HG03025 (cell line): ENCODE measurements at regions not wholly inside any gene's neighbourhood (a gene's known extent, or its start where the extent isn't known, plus 50 kb on each side); places are given as distances from the start of the nearest gene placed in this dataset.

Source experiments
- ATAC-seq: cut with Tn5 transposase; IDR thresholded peaks from one replicate; pipeline ENCODE4 v1.9.1; 2021; ENCODE audit warnings: mild to moderate bottlenecking, moderate library complexity; ENCODE audit not compliant: unreplicated experiment, low FRiP score

DNA sequence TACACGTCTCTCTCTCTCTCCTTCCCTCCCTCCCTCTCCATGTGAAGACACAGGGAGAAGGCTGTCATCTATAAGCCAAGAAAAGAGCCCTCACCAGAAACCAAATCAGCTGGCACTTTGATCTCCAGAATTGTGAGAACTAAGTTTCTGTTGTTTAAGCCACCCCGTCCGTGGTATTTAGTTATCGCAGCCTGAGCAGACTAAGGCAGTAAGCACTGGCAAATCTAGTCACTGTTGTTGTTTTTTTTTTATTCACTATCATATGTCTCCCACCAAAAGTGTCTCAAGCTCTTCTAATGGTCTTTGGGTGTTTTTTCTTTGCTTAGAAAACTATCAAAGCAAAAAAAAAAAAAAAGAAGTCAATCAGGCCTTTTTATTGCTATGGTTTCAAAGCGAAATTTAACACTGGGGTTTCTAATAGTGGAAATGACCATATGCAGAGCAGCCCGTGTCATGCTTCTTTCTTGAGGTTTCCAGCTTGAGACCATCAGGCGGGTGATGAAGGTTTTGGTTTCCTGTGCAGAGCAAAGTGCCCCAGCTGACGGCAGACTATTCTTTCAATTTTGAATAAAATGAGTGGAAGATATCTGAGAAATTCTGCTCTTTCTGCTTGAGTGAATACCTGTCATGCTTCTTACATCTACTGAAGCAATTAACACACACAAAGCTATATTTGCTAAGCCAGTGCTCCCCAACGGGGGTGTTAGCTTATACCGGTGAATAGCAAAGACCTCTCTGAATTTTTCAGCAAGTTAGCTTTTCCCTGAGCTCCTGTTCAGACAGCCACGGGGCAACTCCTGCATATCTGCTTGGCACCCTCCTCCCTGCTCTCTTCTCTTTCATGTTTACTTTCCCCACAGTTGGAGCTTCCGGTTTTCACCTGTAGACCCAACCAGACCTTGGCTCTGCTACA, 394.1 kb upstream of the ATP5MC3 start:
- peak; percentile 94 for ATAC-seq

DNA sequence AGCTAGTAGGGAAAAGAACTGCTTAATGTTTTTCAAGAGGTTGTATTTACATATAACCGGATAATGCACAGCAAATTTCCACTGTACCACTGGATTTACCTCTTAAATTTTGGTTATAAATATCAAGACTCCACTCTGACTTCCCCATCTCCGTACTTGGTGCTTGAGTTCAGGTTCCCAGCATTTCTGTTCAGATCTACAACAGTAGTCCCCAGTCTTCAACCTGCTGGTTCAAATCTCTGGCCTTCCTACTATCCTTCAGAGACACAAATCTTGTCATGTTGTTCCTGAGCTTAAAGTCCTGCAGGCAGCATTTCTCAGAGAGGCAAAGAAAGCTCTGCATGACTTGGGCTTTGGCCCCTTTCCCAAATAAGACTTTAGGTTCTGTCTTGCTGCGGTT, 392.6 kb upstream of the ATP5MC3 start:
- no peak for ATAC-seq

GRCh38 chr2:175571078-175571653, 389.7 kb upstream of the ATP5MC3 start:
- no peak for ATAC-seq

GRCh38 chr2:175568109-175568730, 386.7 kb upstream of the ATP5MC3 start:
- ATAC-seq = no peak

- no peak for ATAC-seq
Measured at GRCh38 chr2:175567435-175568061, 386.0 kb upstream of the ATP5MC3 start.

GRCh38 chr2:175560521-175561169, 379.1 kb upstream of the ATP5MC3 start:
- no peak for ATAC-seq

GRCh38 chr2:175559613-175560012, 378.1 kb upstream of the ATP5MC3 start:
- ATAC-seq = no peak

- ATAC-seq = no peak
Measured at GRCh38 chr2:175557810-175558377, 376.4 kb upstream of the ATP5MC3 start.

- ATAC-seq = no peak
Measured at GRCh38 chr2:175553910-175554309, 372.4 kb upstream of the ATP5MC3 start.

DNA sequence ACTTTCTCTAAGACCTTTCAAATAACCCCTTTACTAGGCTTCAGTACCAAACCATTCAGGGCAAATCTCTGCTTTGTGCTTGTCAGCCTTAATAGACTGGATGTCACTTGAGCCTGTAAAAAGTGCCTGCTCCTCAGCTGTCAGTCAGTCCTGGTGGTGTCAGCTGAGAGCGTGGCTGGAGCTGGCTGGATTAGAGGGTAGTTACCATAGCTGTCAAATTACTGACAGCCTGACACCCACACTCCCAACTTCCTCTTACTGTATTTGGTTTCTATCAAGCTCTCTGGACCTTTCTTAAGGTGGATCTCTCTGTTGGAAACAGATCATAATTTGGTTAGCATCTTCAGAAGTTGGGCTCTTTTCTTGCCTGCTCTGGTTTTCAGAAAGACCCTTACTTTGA, 371.4 kb upstream of the ATP5MC3 start:
- ATAC-seq = no peak

GRCh38 chr2:175540421-175540820, 358.9 kb upstream of the ATP5MC3 start:
- no peak for ATAC-seq

DNA sequence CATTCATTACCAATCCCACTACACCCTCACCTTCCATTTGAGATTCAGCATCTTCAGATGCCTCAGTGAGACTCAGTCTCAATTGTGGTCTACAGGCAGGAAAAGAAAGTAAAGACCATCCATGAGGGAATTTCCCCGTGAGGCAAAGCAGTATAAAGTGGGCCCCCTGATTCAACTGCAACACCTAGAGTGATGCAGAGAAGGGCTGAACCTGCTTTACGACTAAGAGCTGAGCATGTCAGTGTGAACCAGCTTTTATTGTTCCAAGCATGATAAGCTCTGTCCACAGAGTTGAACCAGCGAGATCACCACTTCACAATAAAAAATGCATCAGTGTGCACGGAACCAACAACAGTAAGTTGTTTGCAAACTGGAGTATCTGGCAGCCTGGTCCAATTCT, 357.6 kb upstream of the ATP5MC3 start:
- no peak for ATAC-seq

GRCh38 chr2:175536059-175536458, 354.5 kb upstream of the ATP5MC3 start:
- no peak for ATAC-seq

- ATAC-seq = no peak
Measured at GRCh38 chr2:175535631-175536030, 354.1 kb upstream of the ATP5MC3 start.

DNA sequence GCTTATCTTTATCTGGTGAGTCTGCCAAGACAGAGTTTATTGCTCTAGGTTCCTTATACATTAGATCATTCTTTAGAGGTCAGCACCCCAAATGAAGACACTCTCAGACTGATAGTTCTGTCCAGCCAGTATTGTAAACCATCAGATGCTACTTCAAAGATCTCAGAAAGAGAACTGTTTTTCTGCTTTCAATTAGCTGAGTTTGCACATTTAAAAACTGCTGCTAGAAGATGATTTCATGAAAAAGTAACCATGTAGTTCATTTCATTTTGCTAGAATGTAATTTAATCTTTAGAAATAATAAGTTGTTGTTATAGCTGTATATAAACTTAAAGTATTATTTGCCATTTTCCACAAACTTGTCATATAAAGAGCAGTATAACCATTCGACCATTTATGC, 344.5 kb upstream of the ATP5MC3 start:
- ATAC-seq = no peak

- no peak for ATAC-seq
Measured at GRCh38 chr2:175523001-175523400, 341.5 kb upstream of the ATP5MC3 start.

GRCh38 chr2:175518206-175518605, 336.7 kb upstream of the ATP5MC3 start:
- no peak for ATAC-seq

- ATAC-seq = no peak
Measured at GRCh38 chr2:175516555-175516954, 335.0 kb upstream of the ATP5MC3 start.

DNA sequence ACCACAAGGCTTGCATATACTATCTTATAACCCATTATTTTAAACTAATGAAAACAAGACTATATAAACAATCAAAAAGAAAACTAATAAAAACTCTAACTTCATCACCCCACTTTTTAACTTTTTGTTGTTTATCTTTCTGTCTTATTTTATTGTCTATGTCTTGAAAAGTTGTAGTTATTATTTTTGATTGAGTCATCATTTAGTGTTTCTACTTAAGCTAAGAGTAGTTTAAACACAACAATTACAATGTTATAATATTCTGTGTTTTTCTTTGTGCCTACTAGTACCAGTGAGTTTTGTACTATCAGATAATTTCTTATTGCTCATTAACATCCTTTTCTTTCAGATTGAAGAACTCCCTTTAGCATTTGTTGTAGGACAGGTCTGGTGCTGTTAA, 318.7 kb upstream of the ATP5MC3 start:
- ATAC-seq = no peak

- ATAC-seq = no peak
Measured at GRCh38 chr2:175490360-175490791, 308.9 kb upstream of the ATP5MC3 start.
